NCI-H774 (cell line): ENCODE measurements at regions not wholly inside any gene's neighbourhood (a gene's known extent, or its start where the extent isn't known, plus 50 kb on each side); places are given as distances from the start of the nearest gene placed in this dataset.

Experiments used
- DNase-seq: peaks from one replicate; lab custom pipeline; 2025; lab: John Stamatoyannopoulos, UW

- DNase-seq: no peak
Measured at GRCh38 chr1:115233598-115233997, 104.5 kb downstream of the NGF start.

GRCh38 chr1:115230281-115230680, 107.8 kb downstream of the NGF start:
- DNase-seq: peak; percentile 62

GRCh38 chr1:115229016-115229415, 109.0 kb downstream of the NGF start:
- peak; percentile 10 for DNase-seq

GRCh38 chr1:115228191-115228590, 109.9 kb downstream of the NGF start:
- DNase-seq: no peak

GRCh38 chr1:115227346-115228082, 110.5 kb downstream of the NGF start:
- DNase-seq: no peak

- DNase-seq: no peak
Measured at GRCh38 chr1:115225993-115226685, 111.9 kb downstream of the NGF start.

GRCh38 chr1:115224636-115225035, 113.4 kb downstream of the NGF start:
- no peak for DNase-seq

- no peak for DNase-seq
Measured at GRCh38 chr1:115222616-115223402, 115.2 kb downstream of the NGF start.

- no peak for DNase-seq
Measured at GRCh38 chr1:115220340-115221270, 117.4 kb downstream of the NGF start.

- DNase-seq: no peak
Measured at GRCh38 chr1:115219927-115220326, 118.1 kb downstream of the NGF start.

GRCh38 chr1:115218699-115219098, 119.3 kb downstream of the NGF start:
- DNase-seq: no peak

- DNase-seq: no peak
Measured at GRCh38 chr1:115218034-115218405, 120.0 kb downstream of the NGF start.

GRCh38 chr1:115217150-115218033, 120.7 kb downstream of the NGF start:
- no peak for DNase-seq

- DNase-seq: no peak
Measured at GRCh38 chr1:115215703-115216521, 122.1 kb downstream of the NGF start.

- DNase-seq: no peak
Measured at GRCh38 chr1:115215110-115215509, 122.9 kb downstream of the NGF start.

GRCh38 chr1:115214098-115214497, 124.0 kb downstream of the NGF start:
- DNase-seq: no peak

GRCh38 chr1:115213130-115213529, 123.8 kb upstream of the TSPAN2 start:
- no peak for DNase-seq

GRCh38 chr1:115211071-115211745, 121.9 kb upstream of the TSPAN2 start:
- no peak for DNase-seq

GRCh38 chr1:115210302-115210711, 121.0 kb upstream of the TSPAN2 start:
- DNase-seq: no peak
